ENCODE measurements at regions not wholly inside any gene's neighbourhood (a gene's known extent, or its start where the extent isn't known, plus 50 kb on each side); places are given as distances from the start of the nearest gene placed in this dataset.

- TF ChIP-seq GATA2 (IDR thresholded peaks at IDR 0.05; ENCODE audit: low read depth, low read length) (no peak), GATA3 (IDR thresholded peaks at IDR 0.05; ENCODE audit: low read depth, low read length) (no peak)
Observed at GRCh38 chr13:36750046-36750445, 69.0 kb upstream of the RFXAP start.

Data from SH-SY5Y (cell line).